IMR-90 (cell line): ENCODE measurements at regions not wholly inside any gene's neighbourhood (a gene's known extent, or its start where the extent isn't known, plus 50 kb on each side); places are given as distances from the start of the nearest gene placed in this dataset.

Experiments used
- BHLHE40 ChIP-seq: fragments of 150-350 bp; IDR thresholded peaks from 2 replicates; pipeline ENCODE4 v1.6.1; 2016; ENCODE audit warnings: mild to moderate bottlenecking, low read depth, low read length
- CHD1 ChIP-seq: IDR thresholded peaks from 2 replicates; pipeline ENCODE4 v1.6.1; 2012; ENCODE audit warnings: low read depth, low read length, improper control_type of control experiment
- FOS ChIP-seq: fragments of 150-350 bp; IDR thresholded peaks from 2 replicates; pipeline ENCODE4 v1.6.1; 2016; ENCODE audit warnings: low read depth, low read length
- MAFK ChIP-seq: IDR thresholded peaks from 2 replicates; pipeline ENCODE4 v1.6.1; 2012; ENCODE audit warnings: low read depth, low read length, improper control_type of control experiment
- MXI1 ChIP-seq: IDR thresholded peaks from 2 replicates; pipeline ENCODE4 v1.6.1; 2012; ENCODE audit warnings: low read depth, mild to moderate bottlenecking, low read length, moderate library complexity, borderline replicate concordance
- POLR2A ChIP-seq: IDR thresholded peaks from 2 replicates; pipeline ENCODE4 v1.6.1; 2012; ENCODE audit warnings: mild to moderate bottlenecking, low read depth, low read length
- RAD21 ChIP-seq: IDR thresholded peaks from 2 replicates; pipeline ENCODE4 v1.6.1; 2012; ENCODE audit warnings: low read length, improper control_type of control experiment
- RFX5 ChIP-seq: IDR thresholded peaks from 2 replicates; pipeline ENCODE4 v1.8.0; 2012; ENCODE audit warnings: low read depth, mild to moderate bottlenecking, low read length, moderate library complexity
- SMC3 ChIP-seq: fragments of 150-350 bp; IDR thresholded peaks from 2 replicates; pipeline ENCODE4 v1.6.1; 2016; ENCODE audit warnings: low read depth, mild to moderate bottlenecking, antibody characterized with exemption, low read length, moderate library complexity
- USF2 ChIP-seq: fragments of 150-350 bp; IDR thresholded peaks from 2 replicates; pipeline ENCODE4 v1.6.1; 2017; ENCODE audit warnings: mild to moderate bottlenecking, antibody characterized with exemption, low read length, low read depth
- TF ChIP-seq, protein P1 (sequence below): conservative IDR thresholded peaks from 2 replicates; pipeline ENCODE4 v1.5.1; 2012; ENCODE audit warnings: mild to moderate bottlenecking, low read depth, low read length, improper control_type of control experiment

DNA sequence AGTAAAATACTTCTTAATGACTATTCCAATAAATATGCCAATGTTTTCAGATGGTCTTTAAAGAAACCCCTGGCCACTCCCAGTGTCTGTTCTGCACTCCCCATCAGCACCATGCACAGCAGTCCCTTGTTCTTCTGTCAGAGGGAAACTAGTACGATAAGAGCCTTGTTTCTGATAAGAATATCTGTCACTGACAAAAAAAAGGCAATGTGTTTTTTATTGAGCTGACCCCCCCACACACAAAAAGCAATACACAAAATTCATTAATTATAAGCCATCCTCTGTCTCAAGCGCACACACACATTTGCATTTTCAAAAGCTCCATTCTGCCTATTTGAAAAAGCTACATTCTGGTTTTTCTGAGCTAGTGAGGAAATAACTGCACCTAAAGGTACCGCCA, 119.1 kb downstream of the ENC1 start:
- TF ChIP-seq POLR2A (no peak), RAD21 (no peak), MXI1 (no peak), SMC3 (no peak), RFX5 (no peak), USF2 (no peak), BHLHE40 (no peak), MAFK (no peak), FOS (no peak), CHD1 (no peak)
- TF ChIP-seq, protein P1, sequence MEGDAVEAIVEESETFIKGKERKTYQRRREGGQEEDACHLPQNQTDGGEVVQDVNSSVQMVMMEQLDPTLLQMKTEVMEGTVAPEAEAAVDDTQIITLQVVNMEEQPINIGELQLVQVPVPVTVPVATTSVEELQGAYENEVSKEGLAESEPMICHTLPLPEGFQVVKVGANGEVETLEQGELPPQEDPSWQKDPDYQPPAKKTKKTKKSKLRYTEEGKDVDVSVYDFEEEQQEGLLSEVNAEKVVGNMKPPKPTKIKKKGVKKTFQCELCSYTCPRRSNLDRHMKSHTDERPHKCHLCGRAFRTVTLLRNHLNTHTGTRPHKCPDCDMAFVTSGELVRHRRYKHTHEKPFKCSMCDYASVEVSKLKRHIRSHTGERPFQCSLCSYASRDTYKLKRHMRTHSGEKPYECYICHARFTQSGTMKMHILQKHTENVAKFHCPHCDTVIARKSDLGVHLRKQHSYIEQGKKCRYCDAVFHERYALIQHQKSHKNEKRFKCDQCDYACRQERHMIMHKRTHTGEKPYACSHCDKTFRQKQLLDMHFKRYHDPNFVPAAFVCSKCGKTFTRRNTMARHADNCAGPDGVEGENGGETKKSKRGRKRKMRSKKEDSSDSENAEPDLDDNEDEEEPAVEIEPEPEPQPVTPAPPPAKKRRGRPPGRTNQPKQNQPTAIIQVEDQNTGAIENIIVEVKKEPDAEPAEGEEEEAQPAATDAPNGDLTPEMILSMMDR = no peak
